HG03571 (cell line): ENCODE measurements at regions not wholly inside any gene's neighbourhood (a gene's known extent, or its start where the extent isn't known, plus 50 kb on each side); places are given as distances from the start of the nearest gene placed in this dataset.

Experiments
- ATAC-seq: cut with Tn5 transposase; IDR thresholded peaks from one replicate; pipeline ENCODE4 v1.9.1; 2021; ENCODE audit not compliant: unreplicated experiment

- ATAC-seq, result no peak
Observed at GRCh38 chr9:106724566-106724965, 138.4 kb upstream of the ZNF462 start.

GRCh38 chr9:106726070-106726815, 136.7 kb upstream of the ZNF462 start:
- ATAC-seq, result no peak

- no peak for ATAC-seq
Observed at GRCh38 chr9:106727969-106728368, 135.0 kb upstream of the ZNF462 start.

GRCh38 chr9:106728860-106729259, 134.1 kb upstream of the ZNF462 start:
- no peak for ATAC-seq

- no peak for ATAC-seq
Observed at GRCh38 chr9:106731910-106732309, 131.1 kb upstream of the ZNF462 start.

GRCh38 chr9:106733828-106734380, 129.1 kb upstream of the ZNF462 start:
- no peak for ATAC-seq

- no peak for ATAC-seq
Observed at GRCh38 chr9:106737516-106737915, 125.5 kb upstream of the ZNF462 start.

- ATAC-seq, result no peak
Observed at GRCh38 chr9:106738109-106738508, 124.9 kb upstream of the ZNF462 start.

GRCh38 chr9:106745457-106745856, 117.5 kb upstream of the ZNF462 start:
- no peak for ATAC-seq

GRCh38 chr9:106745876-106746275, 117.1 kb upstream of the ZNF462 start:
- ATAC-seq, result no peak

- ATAC-seq, result no peak
Observed at GRCh38 chr9:106751681-106752080, 111.3 kb upstream of the ZNF462 start.

GRCh38 chr9:106752581-106752980, 110.4 kb upstream of the ZNF462 start:
- no peak for ATAC-seq

- peak; percentile 85 for ATAC-seq
Observed at GRCh38 chr9:106753155-106753671, 109.8 kb upstream of the ZNF462 start.

- ATAC-seq, result no peak
Observed at GRCh38 chr9:106755736-106756135, 107.2 kb upstream of the ZNF462 start.

GRCh38 chr9:106757514-106757913, 105.5 kb upstream of the ZNF462 start:
- no peak for ATAC-seq

GRCh38 chr9:106758911-106759310, 104.1 kb upstream of the ZNF462 start:
- ATAC-seq, result no peak

GRCh38 chr9:106761493-106761892, 101.5 kb upstream of the ZNF462 start:
- ATAC-seq, result no peak

- ATAC-seq, result no peak
Observed at GRCh38 chr9:106766616-106767015, 96.3 kb upstream of the ZNF462 start.

GRCh38 chr9:106769331-106769730, 93.6 kb upstream of the ZNF462 start:
- ATAC-seq, result no peak

GRCh38 chr9:106771608-106772007, 91.4 kb upstream of the ZNF462 start:
- no peak for ATAC-seq

- no peak for ATAC-seq
Observed at GRCh38 chr9:106772523-106773290, 90.3 kb upstream of the ZNF462 start.

- no peak for ATAC-seq
Observed at GRCh38 chr9:106773750-106774149, 89.2 kb upstream of the ZNF462 start.
